ENCODE measurements at regions not wholly inside any gene's neighbourhood (a gene's known extent, or its start where the extent isn't known, plus 50 kb on each side); places are given as distances from the start of the nearest gene placed in this dataset.

DNA sequence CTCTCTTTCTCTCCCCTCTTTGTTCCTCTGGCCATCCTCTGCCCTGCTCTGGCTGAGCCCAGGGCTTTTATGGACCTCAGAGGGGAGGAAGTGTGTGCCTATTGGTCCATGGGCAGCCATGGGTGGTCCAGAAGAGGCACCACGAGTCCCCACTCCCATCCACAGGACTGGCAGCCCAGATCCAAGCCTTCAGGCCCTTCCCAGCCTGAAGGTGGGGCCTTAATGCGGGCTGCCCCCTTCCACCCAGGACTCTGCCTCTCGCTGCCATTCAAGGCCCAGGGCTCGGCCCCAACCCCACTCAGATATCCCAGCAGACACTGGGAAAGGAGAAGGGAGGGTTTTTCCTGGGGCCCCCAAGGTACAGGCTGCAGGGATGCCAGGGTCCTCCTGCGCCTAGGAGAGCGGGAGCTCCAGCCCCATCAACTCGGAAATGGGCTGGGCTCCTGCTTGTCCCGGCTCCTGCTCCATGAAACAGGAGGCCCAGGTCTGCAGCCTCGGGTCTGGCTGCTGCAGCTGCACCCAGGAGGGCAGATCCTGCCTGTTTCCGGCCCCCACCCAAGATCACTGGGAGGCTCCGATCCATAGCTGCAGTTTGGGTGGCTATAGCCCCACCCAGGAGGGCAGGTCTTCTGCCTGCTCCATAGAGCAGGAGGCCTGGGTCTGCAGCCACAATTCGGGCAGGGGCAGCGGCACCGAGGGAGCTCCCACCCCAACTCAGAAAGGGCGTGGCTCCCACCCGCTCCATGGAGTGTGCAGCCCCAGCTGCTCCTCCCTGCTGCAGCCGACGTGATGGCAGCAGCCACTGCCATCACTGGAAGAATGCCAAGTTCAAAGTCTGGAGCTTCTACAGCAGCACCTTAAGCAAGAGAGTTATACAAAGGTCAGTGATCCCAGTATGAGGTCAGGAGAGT is 116.6 kb upstream of the RBBP8 start:
- ATAC-seq (no peak), DNase-seq (peak in 2 of 4 donors; percentile 13 to 18)
- H3K27ac ChIP-seq, result no peak overlapping the region
- H3K27me3 ChIP-seq, result no peaks in the 10 kb centered on the region
- no peak for TF ChIP-seq POLR2A (IDR thresholded peaks at IDR 0.05)
- TF ChIP-seq, protein P1, sequence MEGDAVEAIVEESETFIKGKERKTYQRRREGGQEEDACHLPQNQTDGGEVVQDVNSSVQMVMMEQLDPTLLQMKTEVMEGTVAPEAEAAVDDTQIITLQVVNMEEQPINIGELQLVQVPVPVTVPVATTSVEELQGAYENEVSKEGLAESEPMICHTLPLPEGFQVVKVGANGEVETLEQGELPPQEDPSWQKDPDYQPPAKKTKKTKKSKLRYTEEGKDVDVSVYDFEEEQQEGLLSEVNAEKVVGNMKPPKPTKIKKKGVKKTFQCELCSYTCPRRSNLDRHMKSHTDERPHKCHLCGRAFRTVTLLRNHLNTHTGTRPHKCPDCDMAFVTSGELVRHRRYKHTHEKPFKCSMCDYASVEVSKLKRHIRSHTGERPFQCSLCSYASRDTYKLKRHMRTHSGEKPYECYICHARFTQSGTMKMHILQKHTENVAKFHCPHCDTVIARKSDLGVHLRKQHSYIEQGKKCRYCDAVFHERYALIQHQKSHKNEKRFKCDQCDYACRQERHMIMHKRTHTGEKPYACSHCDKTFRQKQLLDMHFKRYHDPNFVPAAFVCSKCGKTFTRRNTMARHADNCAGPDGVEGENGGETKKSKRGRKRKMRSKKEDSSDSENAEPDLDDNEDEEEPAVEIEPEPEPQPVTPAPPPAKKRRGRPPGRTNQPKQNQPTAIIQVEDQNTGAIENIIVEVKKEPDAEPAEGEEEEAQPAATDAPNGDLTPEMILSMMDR (IDR thresholded peaks at IDR 0.05), result no peak
- H3K4me1 ChIP-seq, result no peaks in the 10 kb centered on the region
- no peaks in the 10 kb centered on the region for H3K9me3 ChIP-seq
- 0 to 64% methylated on average over 3 to 17 of the region's 18 CpGs for WGBS, 2 donors
- H3K36me3 ChIP-seq (replicated peaks in 1 of 2; ENCODE audit: insufficient read depth in 1 of 2, low read depth in 2 of 2), result no peaks in the 10 kb centered on the region
- H3K4me3 ChIP-seq, result no peak overlapping the region
- intact Hi-C loops (cut with DNase I), result loop anchor here (10.0 kb wide), 1 partner anchor 168 kb away; no protein-coding TSS in a partner anchor

DNA sequence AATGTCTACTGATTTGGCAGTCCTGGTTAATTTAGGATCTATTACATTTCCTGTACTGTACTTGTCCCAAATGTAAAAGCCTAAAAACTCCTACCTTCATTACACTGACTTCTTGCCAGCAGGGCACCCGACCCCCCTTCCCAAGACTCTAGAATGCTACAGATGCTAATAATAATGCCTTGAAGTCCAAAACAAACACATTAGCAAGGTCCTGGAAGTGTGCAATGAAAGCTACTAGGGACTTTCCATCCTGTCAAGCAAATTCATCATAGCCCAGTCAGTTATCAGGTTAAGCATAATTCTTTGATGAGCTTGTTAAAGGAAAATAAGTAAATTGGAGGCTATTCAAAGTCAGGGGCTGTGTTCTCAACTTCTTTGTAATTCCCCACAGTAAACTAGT is 115.3 kb upstream of the RBBP8 start:
- intact Hi-C loops (cut with DNase I), result loop anchor here (10.0 kb wide), 1 partner anchor 167 kb away; no protein-coding TSS in a partner anchor

DNA sequence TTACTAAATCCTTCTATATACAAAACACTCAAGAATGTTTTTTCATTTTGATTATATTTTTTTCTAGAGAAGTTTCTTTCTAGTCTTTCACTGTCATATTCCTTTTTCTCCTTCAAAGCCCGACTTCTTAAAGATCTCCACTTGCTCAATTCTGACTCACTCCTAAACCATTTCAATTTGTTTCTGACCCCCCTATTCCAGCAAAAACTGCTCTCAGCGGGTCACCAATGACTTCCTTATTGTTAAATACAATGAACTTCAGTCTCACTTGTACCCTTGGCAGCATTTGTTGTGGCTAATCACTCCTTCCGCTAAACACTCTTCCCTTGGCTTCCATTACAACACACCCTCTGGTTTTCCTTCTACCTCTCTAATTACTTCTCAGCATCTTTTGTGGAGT is 111.1 kb upstream of the RBBP8 start:
- 59 to 73% methylated on average over 3 of the region's 3 CpGs for WGBS, 2 donors
- TF ChIP-seq, protein P1 (IDR thresholded peaks at IDR 0.05), result no peak
- no peak for TF ChIP-seq POLR2A (IDR thresholded peaks at IDR 0.05)
- Histone ChIP-seq H3K9me3 (no peaks in the 10 kb centered on the region), H3K4me3 (no peak overlapping the region), H3K27me3 (no peaks in the 10 kb centered on the region), H3K36me3 (replicated peaks in 1 of 2; ENCODE audit: insufficient read depth in 1 of 2, low read depth in 2 of 2) (no peaks in the 10 kb centered on the region), H3K4me1 (no peaks in the 10 kb centered on the region), H3K27ac (no peak overlapping the region)
- intact Hi-C loops (cut with DNase I), result no loop called here
- ATAC-seq (no peak), DNase-seq (no peak)

More for the DNA sequence above, 115.3 kb upstream of the RBBP8 start:
- H3K4me1 ChIP-seq, result no peaks in the 10 kb centered on the region
- DNase-seq (no peak), ATAC-seq (peak; percentile 12)
- H3K27me3 ChIP-seq, result no peaks in the 10 kb centered on the region
- no peak overlapping the region for H3K4me3 ChIP-seq
- H3K36me3 ChIP-seq (replicated peaks in 1 of 2; ENCODE audit: insufficient read depth in 1 of 2, low read depth in 2 of 2), result no peaks in the 10 kb centered on the region
- TF ChIP-seq, protein P1 (IDR thresholded peaks at IDR 0.05), result no peak
- TF ChIP-seq POLR2A (IDR thresholded peaks at IDR 0.05), result no peak
- no peaks in the 10 kb centered on the region for H3K9me3 ChIP-seq
- 11 to 30% methylated on average over 1 of the region's 1 CpG for WGBS, 2 donors
- H3K27ac ChIP-seq, result no peak overlapping the region

DNA sequence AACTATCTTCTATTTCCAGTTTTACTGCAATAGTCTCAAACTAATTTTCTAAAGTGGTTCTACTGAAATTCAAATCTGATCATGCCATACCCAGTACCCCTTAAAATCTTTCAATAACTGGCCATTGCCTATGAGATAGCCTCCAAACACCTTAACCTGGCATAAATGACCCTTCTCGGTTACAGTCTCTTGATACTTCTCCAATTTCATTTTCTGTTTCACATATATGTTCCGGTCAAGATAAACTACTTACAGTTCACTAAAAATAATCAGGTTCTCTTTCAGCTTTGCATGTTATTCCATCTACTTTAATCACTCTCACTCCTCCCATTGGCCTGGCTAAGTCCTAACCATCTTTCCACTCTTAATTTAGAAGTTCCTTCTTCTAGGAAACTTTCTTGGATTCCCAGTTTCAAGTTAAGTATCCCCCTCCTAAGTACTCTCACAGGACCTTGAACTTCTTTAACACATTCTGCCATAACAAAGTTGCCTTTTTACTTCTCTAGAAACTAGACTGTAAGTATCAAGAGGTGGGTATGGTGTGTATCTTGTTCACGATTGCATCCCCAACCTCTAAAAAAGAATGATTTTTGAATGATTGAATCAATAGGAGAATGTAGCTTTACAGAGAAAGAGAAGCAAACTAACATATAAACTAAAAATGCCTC is 110.2 kb upstream of the RBBP8 start:
- Histone ChIP-seq H3K4me3 (no peak overlapping the region), H3K9me3 (no peaks in the 10 kb centered on the region), H3K36me3 (replicated peaks in 1 of 2; ENCODE audit: insufficient read depth in 1 of 2, low read depth in 2 of 2) (no peaks in the 10 kb centered on the region), H3K27ac (no peak overlapping the region), H3K4me1 (no peaks in the 10 kb centered on the region), H3K27me3 (no peaks in the 10 kb centered on the region)
- 74 to 81% methylated on average over 3 of the region's 3 CpGs for WGBS, 2 donors
- intact Hi-C loops (cut with DNase I), result no loop called here
- TF ChIP-seq, protein P1 (IDR thresholded peaks at IDR 0.05), result no peak
- TF ChIP-seq POLR2A (IDR thresholded peaks at IDR 0.05), result no peak
- ATAC-seq (no peak), DNase-seq (no peak)

All from body of pancreas (tissue), 4 donors.